ENCODE measurements at regions not wholly inside any gene's neighbourhood (a gene's known extent, or its start where the extent isn't known, plus 50 kb on each side); places are given as distances from the start of the nearest gene placed in this dataset.

DNA sequence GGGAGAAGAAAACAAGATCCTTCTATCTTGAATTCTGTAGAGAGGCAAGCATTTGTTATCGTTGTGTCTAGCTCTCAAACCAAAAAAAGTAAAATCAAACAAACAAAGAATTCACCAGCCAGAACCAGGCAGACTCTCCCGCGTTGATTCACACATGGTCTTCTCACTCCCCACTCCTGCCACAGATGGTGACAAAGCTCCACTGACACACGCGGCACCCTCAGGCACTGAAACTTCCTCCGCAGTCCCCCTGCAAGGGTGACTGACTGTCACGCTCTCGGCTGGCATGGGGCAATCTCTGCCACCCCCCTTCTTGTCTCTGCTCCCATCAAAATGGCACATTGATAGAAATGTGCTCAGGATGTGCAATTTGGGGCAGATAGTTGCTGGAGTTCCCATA lies 304.9 kb downstream of the DHX15 start:
- POLR2A ChIA-PET: no interaction called here
- Histone ChIP-seq H2AFZ (ENCODE audit: low read depth, low read length) (no peak overlapping the region), H3K27me3 (ENCODE audit: control insufficient read depth in 2 of 2, insufficient read depth in 2 of 2, low read length in 2 of 2) (no peaks in the 10 kb centered on the region), H3K4me1 (ENCODE audit: control insufficient read depth, extremely low read depth, insufficient read depth, low read length) (no peaks in the 10 kb centered on the region), H3K36me3 (ENCODE audit: control insufficient read depth in 2 of 2, extremely low read depth in 1 of 2, insufficient read depth in 2 of 2, low read length in 2 of 2) (no peaks in the 10 kb centered on the region), H3K79me2 (ENCODE audit: control insufficient read depth, insufficient read depth, low read length) (no peaks in the 10 kb centered on the region), H4K20me1 (replicated peaks; ENCODE audit: control insufficient read depth, extremely low read depth, insufficient read depth, low read length) (no peaks in the 10 kb centered on the region), H3K9me1 (replicated peaks; ENCODE audit: control insufficient read depth, extremely low read depth, insufficient read depth, low read length) (no peaks in the 10 kb centered on the region), H3K4me3 (replicated peaks in 1 of 3; ENCODE audit: insufficient read depth in 1 of 3, low read depth in 1 of 3, low read length in 3 of 3) (no peak overlapping the region), H3K27ac (ENCODE audit: insufficient read depth, low read depth, low read length) (no peak overlapping the region), H3K4me2 (ENCODE audit: insufficient read depth, low read length) (no peak overlapping the region), H3K9ac (replicated peaks; ENCODE audit: extremely low read depth, insufficient read depth, low read length) (no peak overlapping the region), H3K9me3 (replicated peaks; ENCODE audit: control insufficient read depth, insufficient read depth, low read length) (peaks cover 2% of the 10 kb centered on the region)
- no TSS peak for BruUV-seq (replicated peaks)
- DNase-seq (ENCODE audit: low read depth, low spot score) (no peak), FAIRE-seq (no peak)
- intact Hi-C loops (cut with micrococcal nuclease) (no loop called here), dilution Hi-C loops (cut with MboI; ENCODE audit: extremely low pct_ligation_motif_present, low sequenced_read_pairs) (no loop called here)
- CTCF ChIA-PET: no interaction called here
- TF ChIP-seq EZH2 (IDR thresholded peaks at IDR 0.05; ENCODE audit: borderline replicate concordance, low read depth, low read length, severe bottlenecking) (no peak), POLR2AphosphoS5 (IDR thresholded peaks at IDR 0.05; ENCODE audit: insufficient read depth, low read depth, low read length) (no peak), MYC (IDR thresholded peaks at IDR 0.05; ENCODE audit: low read depth, low read length) (no peak), FOS (IDR thresholded peaks at IDR 0.05; ENCODE audit: borderline replicate concordance, insufficient read depth, low read length) (no peak), JUN (IDR thresholded peaks at IDR 0.05; ENCODE audit: borderline replicate concordance, insufficient read depth, insufficient read length, low read depth) (no peak), GATA2 (IDR thresholded peaks at IDR 0.05; ENCODE audit: insufficient read depth, insufficient read length, low read depth, low read length) (no peak), POLR2A (IDR thresholded peaks at IDR 0.05; ENCODE audit: low read depth, low read length) (no peak)
- TF ChIP-seq, protein P1, sequence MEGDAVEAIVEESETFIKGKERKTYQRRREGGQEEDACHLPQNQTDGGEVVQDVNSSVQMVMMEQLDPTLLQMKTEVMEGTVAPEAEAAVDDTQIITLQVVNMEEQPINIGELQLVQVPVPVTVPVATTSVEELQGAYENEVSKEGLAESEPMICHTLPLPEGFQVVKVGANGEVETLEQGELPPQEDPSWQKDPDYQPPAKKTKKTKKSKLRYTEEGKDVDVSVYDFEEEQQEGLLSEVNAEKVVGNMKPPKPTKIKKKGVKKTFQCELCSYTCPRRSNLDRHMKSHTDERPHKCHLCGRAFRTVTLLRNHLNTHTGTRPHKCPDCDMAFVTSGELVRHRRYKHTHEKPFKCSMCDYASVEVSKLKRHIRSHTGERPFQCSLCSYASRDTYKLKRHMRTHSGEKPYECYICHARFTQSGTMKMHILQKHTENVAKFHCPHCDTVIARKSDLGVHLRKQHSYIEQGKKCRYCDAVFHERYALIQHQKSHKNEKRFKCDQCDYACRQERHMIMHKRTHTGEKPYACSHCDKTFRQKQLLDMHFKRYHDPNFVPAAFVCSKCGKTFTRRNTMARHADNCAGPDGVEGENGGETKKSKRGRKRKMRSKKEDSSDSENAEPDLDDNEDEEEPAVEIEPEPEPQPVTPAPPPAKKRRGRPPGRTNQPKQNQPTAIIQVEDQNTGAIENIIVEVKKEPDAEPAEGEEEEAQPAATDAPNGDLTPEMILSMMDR (IDR thresholded peaks at IDR 0.05; ENCODE audit: extremely low read depth in 1 of 2, insufficient read depth in 1 of 2, low read depth in 1 of 2, low read length in 2 of 2): no peak
- TF ChIP-seq, protein P2, sequence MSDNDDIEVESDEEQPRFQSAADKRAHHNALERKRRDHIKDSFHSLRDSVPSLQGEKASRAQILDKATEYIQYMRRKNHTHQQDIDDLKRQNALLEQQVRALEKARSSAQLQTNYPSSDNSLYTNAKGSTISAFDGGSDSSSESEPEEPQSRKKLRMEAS (IDR thresholded peaks at IDR 0.05; ENCODE audit: insufficient read depth, insufficient read length): no peak

Data from endothelial cell of umbilical vein (primary cell).